C4-2B (cell line): ENCODE measurements at regions not wholly inside any gene's neighbourhood (a gene's known extent, or its start where the extent isn't known, plus 50 kb on each side); places are given as distances from the start of the nearest gene placed in this dataset.

Experiments
- ZFX ChIP-seq: fragments of 450-650 bp; IDR thresholded peaks from 2 replicates; pipeline ENCODE4 v1.6.1; 2017
- TF ChIP-seq, protein P1 (sequence below): fragments of 450-650 bp; conservative IDR thresholded peaks from 2 replicates; pipeline ENCODE4 v1.5.1; 2017; ENCODE audit warnings: mild to moderate bottlenecking

GRCh38 chr4:79043138-79043537 lies 103.9 kb upstream of the PAQR3 start:
- TF ChIP-seq, protein P1, sequence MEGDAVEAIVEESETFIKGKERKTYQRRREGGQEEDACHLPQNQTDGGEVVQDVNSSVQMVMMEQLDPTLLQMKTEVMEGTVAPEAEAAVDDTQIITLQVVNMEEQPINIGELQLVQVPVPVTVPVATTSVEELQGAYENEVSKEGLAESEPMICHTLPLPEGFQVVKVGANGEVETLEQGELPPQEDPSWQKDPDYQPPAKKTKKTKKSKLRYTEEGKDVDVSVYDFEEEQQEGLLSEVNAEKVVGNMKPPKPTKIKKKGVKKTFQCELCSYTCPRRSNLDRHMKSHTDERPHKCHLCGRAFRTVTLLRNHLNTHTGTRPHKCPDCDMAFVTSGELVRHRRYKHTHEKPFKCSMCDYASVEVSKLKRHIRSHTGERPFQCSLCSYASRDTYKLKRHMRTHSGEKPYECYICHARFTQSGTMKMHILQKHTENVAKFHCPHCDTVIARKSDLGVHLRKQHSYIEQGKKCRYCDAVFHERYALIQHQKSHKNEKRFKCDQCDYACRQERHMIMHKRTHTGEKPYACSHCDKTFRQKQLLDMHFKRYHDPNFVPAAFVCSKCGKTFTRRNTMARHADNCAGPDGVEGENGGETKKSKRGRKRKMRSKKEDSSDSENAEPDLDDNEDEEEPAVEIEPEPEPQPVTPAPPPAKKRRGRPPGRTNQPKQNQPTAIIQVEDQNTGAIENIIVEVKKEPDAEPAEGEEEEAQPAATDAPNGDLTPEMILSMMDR = no peak
- no peak for TF ChIP-seq ZFX
